Renal cortical epithelial cell (primary cell): ENCODE measurements at regions not wholly inside any gene's neighbourhood (a gene's known extent, or its start where the extent isn't known, plus 50 kb on each side); places are given as distances from the start of the nearest gene placed in this dataset.
"Not testable (repeated sequence)": the region's sequence is repeated elsewhere in the genome, so short reads cannot be mapped to it uniquely, and the experiment has no call there.

Experiments
- DNase-seq: peaks from one replicate; pipeline ENCODE4 v3.0.0-alpha.2; 2011; ENCODE audit warnings: low read depth

DNA sequence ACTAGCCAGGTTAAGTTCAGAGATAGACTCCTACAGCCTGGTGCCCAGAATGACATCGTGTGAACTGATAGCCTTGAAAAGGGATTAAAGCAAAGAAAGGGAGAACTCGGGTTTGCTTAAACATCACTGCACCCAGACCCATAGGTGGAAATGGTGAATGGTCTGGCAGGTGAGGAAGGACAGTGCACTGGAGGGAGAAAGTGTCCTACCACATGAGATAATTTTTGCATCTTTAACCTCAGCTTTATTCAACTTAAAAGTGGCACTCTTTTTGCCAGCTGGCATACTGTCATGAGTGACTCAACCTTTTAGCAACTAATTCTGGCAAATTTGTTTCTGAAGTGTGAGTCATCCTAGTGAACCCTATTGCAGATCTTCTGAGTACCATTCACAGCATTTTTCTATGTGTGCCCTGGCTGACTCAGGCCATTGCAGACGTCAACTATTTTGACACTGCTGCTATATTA lies 53.0 kb upstream of the DAPP1 start:
- peak; percentile 99 for DNase-seq

GRCh38 chr4:99762728-99763127 lies 53.9 kb upstream of the DAPP1 start:
- DNase-seq = no peak

DNA sequence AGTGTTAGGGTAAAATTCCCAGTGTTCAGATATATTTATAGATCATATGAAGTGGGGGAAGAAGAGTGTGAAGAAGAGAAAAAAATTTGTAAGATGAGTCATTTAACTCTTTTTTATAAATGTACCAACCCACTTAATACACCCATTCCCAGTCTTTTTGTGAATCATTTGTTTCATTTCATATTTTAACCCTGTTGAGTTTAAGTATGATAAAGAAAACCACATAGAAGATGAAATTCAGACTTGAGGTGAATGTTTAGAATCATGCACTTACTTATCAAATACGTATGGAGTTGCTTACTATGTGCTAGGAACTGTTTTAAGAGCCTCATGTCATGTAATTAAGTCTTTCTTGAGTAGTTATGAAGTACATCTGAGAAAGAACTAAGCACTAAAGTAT lies 56.6 kb upstream of the DAPP1 start:
- no peak for DNase-seq

GRCh38 chr4:99759346-99759984 lies 57.2 kb upstream of the DAPP1 start:
- no peak for DNase-seq

- DNase-seq = peak; percentile 63
Observed at GRCh38 chr4:99755223-99755944, 61.2 kb upstream of the DAPP1 start.

DNA sequence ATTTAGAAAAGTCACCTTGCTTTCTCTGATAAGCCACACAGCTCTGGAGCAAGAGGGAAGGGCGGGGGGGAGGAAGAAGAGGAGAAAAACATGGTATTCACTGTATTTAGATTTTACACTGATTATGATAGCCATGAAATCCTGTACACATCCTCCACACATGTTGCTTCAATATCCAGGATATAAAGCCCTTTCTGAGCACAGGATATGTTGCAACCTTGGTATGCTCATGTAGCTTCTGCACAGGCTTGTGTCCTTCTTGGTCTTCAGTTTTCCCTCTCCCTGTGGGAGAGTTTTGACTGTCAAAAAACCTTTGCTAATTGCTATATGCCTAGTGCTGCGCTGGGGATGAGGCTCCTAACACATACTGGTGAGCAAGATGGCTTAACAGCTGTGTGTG lies 61.9 kb upstream of the DAPP1 start:
- DNase-seq = no peak

- DNase-seq = no peak
Observed at GRCh38 chr4:99753931-99754330, 62.7 kb upstream of the DAPP1 start.

GRCh38 chr4:99749445-99750391 lies 66.9 kb upstream of the DAPP1 start:
- no peak for DNase-seq

- DNase-seq = no peak
Observed at GRCh38 chr4:99746443-99746842, 70.2 kb upstream of the DAPP1 start.

DNA sequence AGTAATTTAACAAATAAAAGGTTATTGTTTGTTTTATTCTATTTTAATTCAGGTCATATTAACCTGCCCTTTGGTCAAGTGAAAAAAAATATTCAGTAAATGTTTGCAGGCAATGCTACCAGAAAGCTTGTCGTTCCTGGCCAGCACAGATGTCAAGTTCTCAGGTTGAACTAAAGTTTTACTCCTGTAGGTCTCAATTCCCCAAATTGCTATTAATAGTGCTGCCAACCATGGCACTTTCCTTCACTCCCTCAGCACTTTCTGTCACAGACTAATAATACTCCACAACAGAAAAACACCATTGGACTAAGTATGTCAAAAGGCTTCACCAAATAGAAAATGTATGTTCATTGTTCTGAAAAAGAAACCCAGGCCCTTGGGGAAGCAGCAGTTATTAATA lies 79.2 kb upstream of the C4orf54 start:
- no peak for DNase-seq

- no peak for DNase-seq
Observed at GRCh38 chr4:99735822-99736221, 78.2 kb upstream of the C4orf54 start.

GRCh38 chr4:99734583-99735322 lies 77.1 kb upstream of the C4orf54 start:
- DNase-seq = no peak

- not testable (repeated sequence) for DNase-seq
Observed at GRCh38 chr4:99733455-99733854, 75.8 kb upstream of the C4orf54 start.

- DNase-seq = no peak
Observed at GRCh38 chr4:99729186-99729585, 71.6 kb upstream of the C4orf54 start.

- peak; percentile 29 for DNase-seq
Observed at GRCh38 chr4:99724067-99724466, 66.4 kb upstream of the C4orf54 start.

DNA sequence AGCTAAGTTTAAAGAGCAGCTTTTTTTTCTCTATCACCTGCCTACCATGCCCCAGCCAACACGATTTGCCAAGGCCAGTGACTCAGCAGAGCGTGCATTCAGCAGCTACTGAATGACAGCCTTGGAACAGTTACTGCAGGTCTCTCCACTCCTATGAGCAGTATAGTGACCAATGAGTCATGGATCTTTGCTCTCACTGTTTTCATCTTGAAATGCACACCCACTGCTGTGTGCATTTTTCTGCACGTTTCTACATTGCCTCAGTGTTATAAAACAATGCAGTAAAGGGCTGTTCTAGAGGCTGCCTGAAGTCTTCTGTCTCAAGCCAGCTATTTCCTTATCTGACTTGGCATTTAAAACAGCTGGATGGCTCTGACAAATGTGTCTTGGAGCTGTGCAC lies 66.0 kb upstream of the C4orf54 start:
- peak; percentile 97 for DNase-seq

DNA sequence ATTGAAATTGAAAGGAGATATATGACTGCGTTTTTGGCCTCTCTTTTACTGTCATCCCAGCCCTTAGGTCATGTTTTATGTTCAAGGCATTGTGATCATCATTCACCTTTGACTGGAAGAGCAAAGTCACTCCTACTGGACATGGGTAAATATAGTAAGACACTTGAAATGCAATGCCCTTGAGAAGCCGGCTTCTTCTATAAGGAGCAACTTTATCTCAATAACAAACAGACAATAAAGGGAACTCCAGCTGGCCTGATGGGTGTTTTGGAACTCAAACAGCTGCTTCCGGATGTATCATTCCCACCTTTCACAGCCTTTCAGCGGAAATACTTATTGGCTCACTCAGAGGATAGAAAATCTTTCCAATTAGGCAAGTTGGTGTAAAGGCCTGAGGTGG lies 65.1 kb upstream of the C4orf54 start:
- DNase-seq = no peak

DNA sequence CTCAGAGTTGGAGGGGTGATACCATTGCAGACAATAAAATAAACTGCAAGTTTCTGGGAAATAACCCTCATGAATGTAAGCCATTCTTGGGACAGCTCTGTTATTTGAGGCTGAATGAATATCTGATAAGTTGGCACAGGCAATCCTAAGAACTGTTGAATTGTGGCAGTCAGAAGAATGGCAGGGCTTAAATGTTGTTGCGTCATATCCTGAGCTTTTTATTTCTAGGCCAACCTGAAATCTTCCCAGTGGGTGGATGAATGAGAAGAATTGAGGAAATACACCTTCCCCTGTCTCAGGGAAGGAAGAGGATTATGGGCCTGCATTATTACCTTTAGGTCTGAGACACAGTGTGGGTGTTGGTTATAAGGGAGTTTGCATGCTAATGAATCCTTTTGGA lies 64.4 kb upstream of the C4orf54 start:
- DNase-seq = peak; percentile 87

- no peak for DNase-seq
Observed at GRCh38 chr4:99720206-99720605, 62.6 kb upstream of the C4orf54 start.

GRCh38 chr4:99716996-99717395 lies 59.4 kb upstream of the C4orf54 start:
- DNase-seq = no peak

GRCh38 chr4:99715286-99715685 lies 57.7 kb upstream of the C4orf54 start:
- no peak for DNase-seq

GRCh38 chr4:99714179-99714578 lies 56.6 kb upstream of the C4orf54 start:
- no peak for DNase-seq
